ENCODE measurements at regions not wholly inside any gene's neighbourhood (a gene's known extent, or its start where the extent isn't known, plus 50 kb on each side); places are given as distances from the start of the nearest gene placed in this dataset.

DNA sequence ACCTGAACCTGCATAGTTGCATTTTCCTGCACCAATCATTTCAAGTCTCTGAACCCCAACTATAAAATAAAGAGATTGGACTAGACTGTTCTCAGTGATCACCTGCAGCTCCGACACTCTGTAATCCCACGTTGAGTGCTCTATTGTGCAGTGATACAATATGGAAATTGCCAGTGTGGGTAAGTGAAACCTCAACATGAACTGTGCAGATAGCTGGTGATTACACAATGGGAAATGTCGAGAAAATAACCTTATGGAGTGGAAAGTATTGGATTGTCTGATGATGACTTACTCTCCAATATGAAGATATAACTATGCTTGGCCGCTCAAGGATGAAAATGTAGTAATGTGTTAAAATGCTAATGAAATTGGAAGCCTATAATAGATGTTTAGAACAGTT lies 293.1 kb upstream of the BRINP1 start:
- POLR2A ChIA-PET, result no interaction called here
- no peaks in the 10 kb centered on the region for H4K20me1 ChIP-seq (replicated peaks; ENCODE audit: control insufficient read depth, extremely low read depth, insufficient read depth, low read length)
- dilution Hi-C loops (cut with MboI; ENCODE audit: extremely low pct_ligation_motif_present, low sequenced_read_pairs), result no loop called here

DNA sequence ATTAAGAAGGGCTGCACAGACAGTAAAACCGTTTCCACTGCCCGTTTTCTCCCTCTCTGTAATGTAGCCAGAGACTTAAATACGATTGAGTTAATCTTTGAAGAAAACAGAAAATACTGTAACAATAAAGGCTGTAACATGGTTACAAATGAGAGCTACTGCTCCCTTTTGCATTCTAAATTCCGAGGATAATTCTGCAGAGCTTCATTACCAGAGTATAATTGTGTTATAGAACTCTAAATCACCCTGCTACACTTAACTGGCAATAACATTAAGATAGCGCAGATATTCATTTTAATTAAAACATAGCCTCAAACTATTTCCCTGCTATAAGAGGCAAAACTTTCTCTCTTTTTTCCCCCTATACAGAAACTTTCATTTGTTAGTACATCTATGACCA lies 283.7 kb upstream of the BRINP1 start:
- Histone ChIP-seq H3K9me1 (replicated peaks; ENCODE audit: control insufficient read depth, extremely low read depth, insufficient read depth, low read length) (no peaks in the 10 kb centered on the region), H3K79me2 (ENCODE audit: control insufficient read depth, insufficient read depth, low read length) (no peaks in the 10 kb centered on the region), H3K9ac (replicated peaks; ENCODE audit: extremely low read depth, insufficient read depth, low read length) (no peak overlapping the region), H3K27me3 (ENCODE audit: control insufficient read depth in 2 of 2, insufficient read depth in 2 of 2, low read length in 2 of 2) (no peaks in the 10 kb centered on the region), H4K20me1 (replicated peaks; ENCODE audit: control insufficient read depth, extremely low read depth, insufficient read depth, low read length) (no peaks in the 10 kb centered on the region), H3K27ac (ENCODE audit: insufficient read depth, low read depth, low read length) (no peak overlapping the region), H3K4me1 (ENCODE audit: control insufficient read depth, extremely low read depth, insufficient read depth, low read length) (no peaks in the 10 kb centered on the region), H3K36me3 (ENCODE audit: control insufficient read depth in 2 of 2, extremely low read depth in 1 of 2, insufficient read depth in 2 of 2, low read length in 2 of 2) (no peaks in the 10 kb centered on the region), H3K9me3 (replicated peaks; ENCODE audit: control insufficient read depth, insufficient read depth, low read length) (peaks cover 2% of the 10 kb centered on the region), H3K4me3 (replicated peaks in 1 of 3; ENCODE audit: insufficient read depth in 1 of 3, low read depth in 1 of 3, low read length in 3 of 3) (no peak overlapping the region), H2AFZ (ENCODE audit: low read depth, low read length) (no peak overlapping the region), H3K4me2 (ENCODE audit: insufficient read depth, low read length) (no peak overlapping the region)
- DNase-seq (ENCODE audit: low read depth, low spot score), result no peak
- intact Hi-C loops (cut with micrococcal nuclease) (no loop called here), dilution Hi-C loops (cut with MboI; ENCODE audit: extremely low pct_ligation_motif_present, low sequenced_read_pairs) (no loop called here)
- no peak for FAIRE-seq
- TF ChIP-seq CTCF (IDR thresholded peaks at IDR 0.05; ENCODE audit: extremely low read depth in 1 of 2, insufficient read depth in 1 of 2, low read depth in 1 of 2, low read length in 2 of 2) (no peak), POLR2A (IDR thresholded peaks at IDR 0.05; ENCODE audit: low read depth, low read length) (no peak), FOS (IDR thresholded peaks at IDR 0.05; ENCODE audit: borderline replicate concordance, insufficient read depth, low read length) (no peak), MYC (IDR thresholded peaks at IDR 0.05; ENCODE audit: low read depth, low read length) (no peak), GATA2 (IDR thresholded peaks at IDR 0.05; ENCODE audit: insufficient read depth, insufficient read length, low read depth, low read length) (no peak), POLR2AphosphoS5 (IDR thresholded peaks at IDR 0.05; ENCODE audit: insufficient read depth, low read depth, low read length) (no peak), JUN (IDR thresholded peaks at IDR 0.05; ENCODE audit: borderline replicate concordance, insufficient read depth, insufficient read length, low read depth) (no peak)
- TF ChIP-seq, protein P1, sequence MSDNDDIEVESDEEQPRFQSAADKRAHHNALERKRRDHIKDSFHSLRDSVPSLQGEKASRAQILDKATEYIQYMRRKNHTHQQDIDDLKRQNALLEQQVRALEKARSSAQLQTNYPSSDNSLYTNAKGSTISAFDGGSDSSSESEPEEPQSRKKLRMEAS (IDR thresholded peaks at IDR 0.05; ENCODE audit: insufficient read depth, insufficient read length), result no peak
- no TSS peak for BruUV-seq (replicated peaks)
- ChIA-PET CTCF (no interaction called here), POLR2A (no interaction called here)

More for the DNA sequence above, 293.1 kb upstream of the BRINP1 start:
- CTCF ChIA-PET, result no interaction called here
- Histone ChIP-seq H3K79me2 (ENCODE audit: control insufficient read depth, insufficient read depth, low read length) (no peaks in the 10 kb centered on the region), H3K4me1 (ENCODE audit: control insufficient read depth, extremely low read depth, insufficient read depth, low read length) (no peaks in the 10 kb centered on the region), H3K9me3 (replicated peaks; ENCODE audit: control insufficient read depth, insufficient read depth, low read length) (peaks cover 1% of the 10 kb centered on the region), H3K27ac (ENCODE audit: insufficient read depth, low read depth, low read length) (no peak overlapping the region), H3K9me1 (replicated peaks; ENCODE audit: control insufficient read depth, extremely low read depth, insufficient read depth, low read length) (no peaks in the 10 kb centered on the region), H2AFZ (ENCODE audit: low read depth, low read length) (no peak overlapping the region), H3K9ac (replicated peaks; ENCODE audit: extremely low read depth, insufficient read depth, low read length) (no peak overlapping the region), H3K4me2 (ENCODE audit: insufficient read depth, low read length) (no peak overlapping the region), H3K36me3 (ENCODE audit: control insufficient read depth in 2 of 2, extremely low read depth in 1 of 2, insufficient read depth in 2 of 2, low read length in 2 of 2) (no peaks in the 10 kb centered on the region), H3K27me3 (ENCODE audit: control insufficient read depth in 2 of 2, insufficient read depth in 2 of 2, low read length in 2 of 2) (no peaks in the 10 kb centered on the region), H3K4me3 (replicated peaks in 1 of 3; ENCODE audit: insufficient read depth in 1 of 3, low read depth in 1 of 3, low read length in 3 of 3) (no peak overlapping the region)
- intact Hi-C loops (cut with micrococcal nuclease), result no loop called here
- DNase-seq (ENCODE audit: low read depth, low spot score), result no peak
- BruUV-seq (replicated peaks), result no TSS peak
- TF ChIP-seq MYC (IDR thresholded peaks at IDR 0.05; ENCODE audit: low read depth, low read length), result no peak
- TF ChIP-seq POLR2A (IDR thresholded peaks at IDR 0.05; ENCODE audit: low read depth, low read length), result no peak
- no peak for TF ChIP-seq EZH2 (IDR thresholded peaks at IDR 0.05; ENCODE audit: borderline replicate concordance, low read depth, low read length, severe bottlenecking)
- no peak for TF ChIP-seq FOS (IDR thresholded peaks at IDR 0.05; ENCODE audit: borderline replicate concordance, insufficient read depth, low read length)
- TF ChIP-seq POLR2AphosphoS5 (IDR thresholded peaks at IDR 0.05; ENCODE audit: insufficient read depth, low read depth, low read length), result no peak
- no peak for FAIRE-seq

Data from endothelial cell of umbilical vein (primary cell).